HL-60 (cell line): ENCODE measurements at regions not wholly inside any gene's neighbourhood (a gene's known extent, or its start where the extent isn't known, plus 50 kb on each side); places are given as distances from the start of the nearest gene placed in this dataset.
A peak's percentile ranks its signal among the peaks of the same experiment; 100 is the strongest.

ENCODE experiments used
- DNase-seq, 2 experiments: peaks; one replicate each; pipeline ENCODE4 v3.0.0-alpha.2; 2010 to 2020; ENCODE audit warnings: low read depth in 1 of 2, low spot score in 1 of 2
- H3K27ac ChIP-seq: fragments of 250-450 bp; sonication (Bioruptor Pico); replicated peaks from 2 replicates; pipeline ENCODE4 v1.5.1; 2020; ENCODE audit warnings: mild to moderate bottlenecking, moderate library complexity
- H3K27me3 ChIP-seq: fragments of 250-450 bp; sonication (Bioruptor Pico); 2 replicates; pipeline ENCODE4 v1.5.1; 2021; ENCODE audit warnings: mild to moderate bottlenecking, moderate library complexity; ENCODE audit not compliant: insufficient read depth, poor library complexity, severe bottlenecking
- H3K4me3 ChIP-seq: replicated peaks from 2 replicates; pipeline ENCODE4 v1.5.1; 2011; ENCODE audit warnings: mild to moderate bottlenecking, control low read depth, low read length; ENCODE audit not compliant: insufficient read depth
- CTCF ChIP-seq: IDR thresholded peaks from one replicate; pipeline ENCODE4 v1.5.1; 2011; ENCODE audit warnings: low read length, control low read depth, inconsistent platforms; ENCODE audit not compliant: insufficient read depth
- GABPA ChIP-seq: IDR thresholded peaks from 2 replicates; pipeline ENCODE4 v1.6.1; 2012; ENCODE audit warnings: low read depth
- POLR2AphosphoS5 ChIP-seq: IDR thresholded peaks from 2 replicates; pipeline ENCODE4 v1.6.1; 2012; ENCODE audit warnings: low read depth
- SPI1 ChIP-seq: IDR thresholded peaks from 2 replicates; pipeline ENCODE4 v1.6.1; 2012; ENCODE audit warnings: low read depth, mild to moderate bottlenecking, borderline replicate concordance
- TF ChIP-seq, protein P1 (sequence below): IDR thresholded peaks from 2 replicates; pipeline ENCODE4 v1.6.1; 2012; ENCODE audit warnings: low read depth; ENCODE audit not compliant: insufficient replicate concordance

DNA sequence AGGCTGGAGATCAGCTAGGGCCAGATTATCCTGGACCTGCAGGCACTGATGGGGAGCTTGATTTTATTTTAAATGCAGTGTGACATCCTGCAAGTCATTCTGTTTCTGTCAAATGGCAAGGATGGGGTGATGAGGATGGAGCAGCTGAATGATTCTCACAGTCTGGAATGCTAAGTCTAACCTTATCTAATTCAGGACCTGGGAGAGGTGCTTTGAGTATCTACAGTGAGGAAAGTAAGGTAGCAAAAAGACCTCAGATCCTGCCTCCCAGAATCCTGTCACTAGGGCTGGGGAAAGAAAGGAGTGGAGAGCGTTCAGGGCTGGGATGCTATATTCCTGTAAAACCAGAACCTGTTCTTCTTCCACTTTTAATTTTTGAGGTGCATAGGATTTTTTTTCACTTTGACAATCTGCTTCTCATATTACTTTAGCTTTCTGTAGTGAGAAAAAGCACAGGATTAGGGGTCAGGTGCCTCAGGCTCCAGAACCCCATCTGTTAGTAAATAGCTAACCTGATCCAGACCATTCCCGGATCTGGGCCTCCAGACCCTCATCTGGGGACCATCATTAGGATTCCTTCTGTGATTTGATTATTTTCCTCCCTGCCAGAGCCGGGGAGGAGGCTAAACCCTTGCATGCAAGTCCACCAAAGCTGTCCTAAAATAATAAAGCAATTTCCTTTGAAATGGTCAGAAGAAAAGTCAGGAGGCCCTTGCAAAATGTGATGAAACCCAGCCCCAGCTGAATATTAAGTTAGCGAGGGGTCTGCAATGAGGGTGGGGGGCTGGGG lies 54.7 kb downstream of the ASCL1 start:
- Histone ChIP-seq H3K27ac (no peak overlapping the region), H3K27me3 (no peaks in the 10 kb centered on the region), H3K4me3 (no peak overlapping the region)
- TF ChIP-seq, protein P1, sequence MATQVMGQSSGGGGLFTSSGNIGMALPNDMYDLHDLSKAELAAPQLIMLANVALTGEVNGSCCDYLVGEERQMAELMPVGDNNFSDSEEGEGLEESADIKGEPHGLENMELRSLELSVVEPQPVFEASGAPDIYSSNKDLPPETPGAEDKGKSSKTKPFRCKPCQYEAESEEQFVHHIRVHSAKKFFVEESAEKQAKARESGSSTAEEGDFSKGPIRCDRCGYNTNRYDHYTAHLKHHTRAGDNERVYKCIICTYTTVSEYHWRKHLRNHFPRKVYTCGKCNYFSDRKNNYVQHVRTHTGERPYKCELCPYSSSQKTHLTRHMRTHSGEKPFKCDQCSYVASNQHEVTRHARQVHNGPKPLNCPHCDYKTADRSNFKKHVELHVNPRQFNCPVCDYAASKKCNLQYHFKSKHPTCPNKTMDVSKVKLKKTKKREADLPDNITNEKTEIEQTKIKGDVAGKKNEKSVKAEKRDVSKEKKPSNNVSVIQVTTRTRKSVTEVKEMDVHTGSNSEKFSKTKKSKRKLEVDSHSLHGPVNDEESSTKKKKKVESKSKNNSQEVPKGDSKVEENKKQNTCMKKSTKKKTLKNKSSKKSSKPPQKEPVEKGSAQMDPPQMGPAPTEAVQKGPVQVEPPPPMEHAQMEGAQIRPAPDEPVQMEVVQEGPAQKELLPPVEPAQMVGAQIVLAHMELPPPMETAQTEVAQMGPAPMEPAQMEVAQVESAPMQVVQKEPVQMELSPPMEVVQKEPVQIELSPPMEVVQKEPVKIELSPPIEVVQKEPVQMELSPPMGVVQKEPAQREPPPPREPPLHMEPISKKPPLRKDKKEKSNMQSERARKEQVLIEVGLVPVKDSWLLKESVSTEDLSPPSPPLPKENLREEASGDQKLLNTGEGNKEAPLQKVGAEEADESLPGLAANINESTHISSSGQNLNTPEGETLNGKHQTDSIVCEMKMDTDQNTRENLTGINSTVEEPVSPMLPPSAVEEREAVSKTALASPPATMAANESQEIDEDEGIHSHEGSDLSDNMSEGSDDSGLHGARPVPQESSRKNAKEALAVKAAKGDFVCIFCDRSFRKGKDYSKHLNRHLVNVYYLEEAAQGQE = peak; percentile 13
- TF ChIP-seq SPI1 = no peak
- no peak for DNase-seq

- TF ChIP-seq CTCF = no peak
- TF ChIP-seq SPI1 = no peak
- no peak for DNase-seq
- Histone ChIP-seq H3K27ac (no peak overlapping the region), H3K4me3 (no peak overlapping the region), H3K27me3 (no peaks in the 10 kb centered on the region)
Measured at GRCh38 chr12:103012884-103013283, 55.4 kb downstream of the ASCL1 start.

DNA sequence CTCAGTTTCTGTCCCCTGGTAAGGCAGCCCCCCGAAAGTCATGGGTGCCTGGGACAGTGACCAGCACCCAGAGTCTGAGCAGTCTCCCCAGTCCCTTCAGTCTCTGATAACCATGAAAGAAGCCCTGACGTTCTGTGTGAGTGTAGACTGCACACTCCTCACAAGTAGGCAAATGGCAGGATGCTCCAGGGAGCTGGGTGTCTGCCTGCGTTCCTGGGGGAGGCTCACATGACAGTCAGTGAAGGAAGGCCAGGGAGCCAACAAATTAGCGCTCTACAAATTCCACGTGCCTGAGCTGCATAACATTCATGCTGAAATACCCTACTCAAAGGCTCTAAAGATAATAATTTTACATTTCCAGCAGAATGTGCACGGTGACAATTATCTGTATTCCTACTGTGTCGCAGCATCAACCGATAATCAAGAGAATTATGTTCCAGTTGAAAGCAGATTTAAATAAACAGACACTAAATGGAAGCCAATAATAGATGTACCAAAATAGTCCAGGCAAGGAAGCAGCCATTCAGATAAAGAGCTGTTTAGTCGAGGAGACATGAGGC lies 56.3 kb downstream of the ASCL1 start:
- H3K27ac ChIP-seq = no peak overlapping the region
- TF ChIP-seq, protein P1 = no peak
- TF ChIP-seq GABPA (no peak), SPI1 (no peak), POLR2AphosphoS5 (no peak), CTCF (no peak)
- no peak overlapping the region for H3K4me3 ChIP-seq
- no peaks in the 10 kb centered on the region for H3K27me3 ChIP-seq
- no peak for DNase-seq

GRCh38 chr12:103016381-103016780 lies 58.9 kb downstream of the ASCL1 start:
- no peak overlapping the region for H3K27ac ChIP-seq
- TF ChIP-seq, protein P1 = peak; percentile 78
- no peak for TF ChIP-seq POLR2AphosphoS5
- no peaks in the 10 kb centered on the region for H3K27me3 ChIP-seq
- H3K4me3 ChIP-seq = no peak overlapping the region
- DNase-seq = no peak
